ENCODE measurements at regions not wholly inside any gene's neighbourhood (a gene's known extent, or its start where the extent isn't known, plus 50 kb on each side); places are given as distances from the start of the nearest gene placed in this dataset.

DNA sequence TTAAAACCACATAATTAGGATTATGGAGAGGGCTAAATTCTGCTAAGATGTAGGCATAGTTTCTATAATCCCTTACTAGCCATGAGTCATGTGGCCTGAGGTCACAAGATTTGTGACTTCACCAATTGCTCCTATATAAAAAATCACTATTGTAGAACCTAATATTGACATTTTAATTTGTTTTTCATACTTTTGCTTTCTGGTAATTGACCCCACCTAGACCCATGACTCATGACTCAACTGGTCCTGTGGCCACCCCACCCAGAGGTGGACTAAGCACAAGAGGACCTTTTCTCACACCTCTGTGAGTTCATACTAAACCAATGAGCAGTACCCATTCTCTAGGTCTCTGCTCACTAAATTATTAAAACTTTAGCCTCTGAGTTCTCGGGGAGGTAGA is 1567.5 kb upstream of the LRRTM1 start:
- no peak overlapping the region for H3K27ac ChIP-seq
- TF ChIP-seq, protein P1, sequence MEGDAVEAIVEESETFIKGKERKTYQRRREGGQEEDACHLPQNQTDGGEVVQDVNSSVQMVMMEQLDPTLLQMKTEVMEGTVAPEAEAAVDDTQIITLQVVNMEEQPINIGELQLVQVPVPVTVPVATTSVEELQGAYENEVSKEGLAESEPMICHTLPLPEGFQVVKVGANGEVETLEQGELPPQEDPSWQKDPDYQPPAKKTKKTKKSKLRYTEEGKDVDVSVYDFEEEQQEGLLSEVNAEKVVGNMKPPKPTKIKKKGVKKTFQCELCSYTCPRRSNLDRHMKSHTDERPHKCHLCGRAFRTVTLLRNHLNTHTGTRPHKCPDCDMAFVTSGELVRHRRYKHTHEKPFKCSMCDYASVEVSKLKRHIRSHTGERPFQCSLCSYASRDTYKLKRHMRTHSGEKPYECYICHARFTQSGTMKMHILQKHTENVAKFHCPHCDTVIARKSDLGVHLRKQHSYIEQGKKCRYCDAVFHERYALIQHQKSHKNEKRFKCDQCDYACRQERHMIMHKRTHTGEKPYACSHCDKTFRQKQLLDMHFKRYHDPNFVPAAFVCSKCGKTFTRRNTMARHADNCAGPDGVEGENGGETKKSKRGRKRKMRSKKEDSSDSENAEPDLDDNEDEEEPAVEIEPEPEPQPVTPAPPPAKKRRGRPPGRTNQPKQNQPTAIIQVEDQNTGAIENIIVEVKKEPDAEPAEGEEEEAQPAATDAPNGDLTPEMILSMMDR (IDR thresholded peaks at IDR 0.05): no peak
- no peak for TF ChIP-seq ZFX (IDR thresholded peaks at IDR 0.05; ENCODE audit: borderline replicate concordance)

DNA sequence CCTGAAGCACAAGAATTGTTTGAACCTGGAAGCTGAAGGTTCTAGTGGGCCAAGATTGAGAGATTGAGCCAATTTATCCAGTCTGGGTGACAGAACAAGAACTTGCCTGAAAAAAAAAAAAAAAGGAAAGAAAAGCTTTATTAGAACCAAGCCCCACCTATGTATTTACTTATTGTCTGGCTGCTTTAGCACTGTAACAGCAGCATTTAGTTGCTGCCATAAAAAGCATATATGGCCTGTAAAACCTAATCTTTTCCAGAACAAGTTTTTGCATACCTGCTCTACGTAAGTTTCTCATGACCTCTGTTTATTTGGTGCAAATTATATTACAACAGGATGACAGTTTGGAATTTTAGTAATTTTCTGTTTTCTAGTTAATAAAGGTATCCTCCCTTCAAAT is 1565.6 kb upstream of the LRRTM1 start:
- TF ChIP-seq, protein P1 (IDR thresholded peaks at IDR 0.05): no peak
- no peak for TF ChIP-seq ZFX (IDR thresholded peaks at IDR 0.05; ENCODE audit: borderline replicate concordance)
- H3K27ac ChIP-seq: no peak overlapping the region

DNA sequence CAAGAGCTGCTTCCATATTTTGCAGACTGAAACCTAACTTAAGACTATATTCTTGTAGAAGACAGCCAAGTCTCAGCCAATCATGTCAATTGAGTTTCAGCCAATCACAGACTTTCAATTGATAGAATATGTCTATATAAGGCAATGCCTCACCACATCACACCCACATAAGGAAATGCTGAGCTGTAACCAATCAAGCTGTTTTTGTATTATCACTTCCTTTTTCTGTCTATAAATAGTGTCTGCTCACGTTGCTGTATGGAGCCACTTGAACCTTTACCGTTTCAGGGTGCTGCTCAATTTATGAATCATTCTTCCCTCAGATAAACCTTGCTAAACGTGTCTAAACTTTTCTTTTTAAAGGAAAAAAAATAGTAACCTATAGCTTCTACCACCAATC is 1554.4 kb upstream of the LRRTM1 start:
- TF ChIP-seq, protein P1 (IDR thresholded peaks at IDR 0.05): no peak
- no peak for TF ChIP-seq ZFX (IDR thresholded peaks at IDR 0.05; ENCODE audit: borderline replicate concordance)
- H3K27ac ChIP-seq: no peak overlapping the region

DNA sequence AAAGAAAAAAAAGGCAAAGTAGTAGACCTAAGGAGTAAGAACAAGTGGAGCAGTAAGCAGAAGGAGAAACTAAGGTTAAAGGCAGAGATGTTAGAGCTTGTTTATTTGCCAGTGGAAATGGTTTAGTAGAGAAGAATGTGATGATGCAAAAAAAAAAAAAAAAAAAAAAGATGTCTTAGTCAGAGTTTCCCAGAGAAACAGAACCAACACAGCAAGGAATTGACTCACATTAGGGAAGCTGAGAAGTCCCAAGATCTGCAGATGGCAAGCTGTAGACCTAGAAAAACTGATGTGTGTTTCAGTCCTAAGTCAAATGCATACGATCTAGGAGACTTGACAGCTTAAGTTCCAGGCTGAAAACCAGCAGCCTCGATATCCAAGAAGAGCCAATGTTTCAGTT is 1548.8 kb upstream of the LRRTM1 start:
- TF ChIP-seq, protein P1 (IDR thresholded peaks at IDR 0.05): no peak
- TF ChIP-seq ZFX (IDR thresholded peaks at IDR 0.05; ENCODE audit: borderline replicate concordance): no peak
- H3K27ac ChIP-seq: no peak overlapping the region

DNA sequence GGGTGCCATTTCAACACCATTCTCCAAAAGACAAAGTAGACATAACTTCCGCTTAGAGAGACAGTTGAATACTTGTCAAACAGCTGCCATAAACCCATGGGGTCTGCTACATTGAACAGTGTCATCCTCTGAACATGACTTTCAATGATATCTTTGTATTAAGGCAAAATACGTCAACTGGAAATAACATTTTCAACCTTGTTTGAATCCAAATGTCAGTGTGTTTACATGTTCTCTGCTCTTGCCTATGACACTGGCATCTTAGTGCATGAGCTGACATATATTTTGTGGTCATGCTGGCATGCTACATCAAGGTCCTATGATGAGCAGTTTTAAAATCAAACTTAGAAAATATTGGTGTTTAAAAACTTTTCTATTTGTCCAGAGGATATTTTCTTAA is 1548.1 kb upstream of the LRRTM1 start:
- TF ChIP-seq ZFX (IDR thresholded peaks at IDR 0.05; ENCODE audit: borderline replicate concordance): no peak
- TF ChIP-seq, protein P1 (IDR thresholded peaks at IDR 0.05): no peak
- H3K27ac ChIP-seq: no peak overlapping the region

DNA sequence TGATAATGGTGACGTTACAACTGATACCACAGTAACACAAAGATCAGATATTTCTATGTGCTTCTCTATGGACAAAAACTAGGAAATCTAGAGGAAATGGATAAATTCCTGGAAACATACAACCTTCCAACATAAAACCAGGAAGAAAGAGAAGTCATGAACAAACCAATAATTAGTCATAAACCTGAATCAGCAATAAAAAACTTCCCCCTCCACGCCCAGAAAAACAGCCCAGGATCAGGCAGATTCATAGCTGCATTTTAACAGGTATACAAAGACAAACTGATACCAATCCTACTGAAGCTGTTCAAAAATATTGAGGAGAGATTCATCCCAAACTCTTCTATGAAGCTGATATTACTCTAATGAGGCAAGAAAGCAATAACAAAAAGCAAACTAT is 1535.2 kb upstream of the LRRTM1 start:
- no peak overlapping the region for H3K27ac ChIP-seq
- TF ChIP-seq ZFX (IDR thresholded peaks at IDR 0.05; ENCODE audit: borderline replicate concordance): no peak
- TF ChIP-seq, protein P1 (IDR thresholded peaks at IDR 0.05): no peak

DNA sequence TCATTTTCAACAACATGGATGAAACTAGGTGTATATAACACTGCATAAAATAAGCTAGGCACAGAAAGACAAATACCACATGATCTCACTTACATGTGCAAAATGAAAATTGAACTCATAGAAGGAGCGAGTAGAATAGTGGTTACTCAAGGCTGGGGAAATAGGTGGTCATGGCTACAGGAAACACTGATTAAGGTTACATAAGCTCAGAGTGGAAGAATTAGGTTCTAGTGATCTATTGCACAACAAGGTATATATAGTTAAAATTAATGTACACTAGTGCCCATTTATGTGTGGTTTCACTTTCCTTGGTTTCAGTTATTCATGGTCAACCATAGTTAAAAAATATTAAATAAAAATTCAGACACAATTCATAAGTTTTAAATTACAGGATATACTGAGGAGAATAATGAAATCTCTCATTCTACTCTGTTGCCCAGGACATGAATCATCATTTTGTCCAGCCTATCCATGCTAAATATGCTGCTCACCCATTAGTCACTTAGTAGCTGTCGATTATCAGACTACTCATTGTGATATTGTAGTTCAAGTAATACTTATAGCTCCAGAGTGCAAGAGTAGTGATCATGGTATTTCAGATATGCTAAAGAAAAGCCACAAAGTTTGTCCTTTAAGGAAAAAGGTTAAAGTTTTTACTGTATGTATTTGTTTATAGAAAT is 1530.9 kb upstream of the LRRTM1 start:
- no peak overlapping the region for H3K27ac ChIP-seq
- TF ChIP-seq ZFX (IDR thresholded peaks at IDR 0.05; ENCODE audit: borderline replicate concordance): no peak
- TF ChIP-seq, protein P1 (IDR thresholded peaks at IDR 0.05): no peak

Measured in 22Rv1 (cell line).